Kidney epithelial cell (primary cell): ENCODE measurements at regions not wholly inside any gene's neighbourhood (a gene's known extent, or its start where the extent isn't known, plus 50 kb on each side); places are given as distances from the start of the nearest gene placed in this dataset.

ENCODE experiments used
- DNase-seq: peaks from one replicate; pipeline ENCODE4 v3.0.0-alpha.2; 2010; ENCODE audit warnings: low read depth
- H3K27me3 ChIP-seq: 2 replicates; pipeline ENCODE4 v1.6.0; 2011; ENCODE audit warnings: low read length; ENCODE audit not compliant: control insufficient read depth, insufficient read depth
- H3K36me3 ChIP-seq: 2 replicates; pipeline ENCODE4 v1.5.1; 2011; ENCODE audit warnings: low read length; ENCODE audit not compliant: control insufficient read depth, insufficient read depth
- H3K4me3 ChIP-seq: 2 replicates; pipeline ENCODE4 v1.5.1; 2011; ENCODE audit warnings: low read depth, mild to moderate bottlenecking, control low read depth, low read length
- CTCF ChIP-seq: IDR thresholded peaks from 2 replicates; pipeline ENCODE4 v1.5.1; 2011; ENCODE audit warnings: mild to moderate bottlenecking, moderate library complexity, low read length, control low read depth, inconsistent platforms; ENCODE audit not compliant: insufficient read depth, poor library complexity, severe bottlenecking

GRCh38 chr14:97832776-97833175 is 1035.6 kb downstream of the VRK1 start:
- no peak for DNase-seq
- Histone ChIP-seq H3K36me3 (no peaks in the 10 kb centered on the region), H3K27me3 (no peaks in the 10 kb centered on the region), H3K4me3 (no peak overlapping the region)
- no peak for TF ChIP-seq CTCF

GRCh38 chr14:97838986-97839385 is 1041.8 kb downstream of the VRK1 start:
- Histone ChIP-seq H3K27me3 (no peaks in the 10 kb centered on the region), H3K4me3 (no peak overlapping the region), H3K36me3 (no peaks in the 10 kb centered on the region)
- DNase-seq, result no peak
- TF ChIP-seq CTCF, result no peak

- TF ChIP-seq CTCF, result no peak
- no peak for DNase-seq
- H3K27me3 ChIP-seq, result no peaks in the 10 kb centered on the region
- H3K4me3 ChIP-seq, result no peak overlapping the region
- H3K36me3 ChIP-seq, result no peaks in the 10 kb centered on the region
Observed at GRCh38 chr14:97840159-97840558, 1043.0 kb downstream of the VRK1 start.

GRCh38 chr14:97841762-97842161 is 1044.6 kb downstream of the VRK1 start:
- DNase-seq, result no peak
- no peaks in the 10 kb centered on the region for H3K36me3 ChIP-seq
- no peak for TF ChIP-seq CTCF
- no peak overlapping the region for H3K4me3 ChIP-seq
- H3K27me3 ChIP-seq, result no peaks in the 10 kb centered on the region

GRCh38 chr14:97843066-97843465 is 1045.9 kb downstream of the VRK1 start:
- Histone ChIP-seq H3K36me3 (no peaks in the 10 kb centered on the region), H3K27me3 (no peaks in the 10 kb centered on the region), H3K4me3 (no peak overlapping the region)
- no peak for TF ChIP-seq CTCF
- DNase-seq, result no peak

- no peak for TF ChIP-seq CTCF
- Histone ChIP-seq H3K36me3 (no peaks in the 10 kb centered on the region), H3K27me3 (no peaks in the 10 kb centered on the region), H3K4me3 (no peak overlapping the region)
- no peak for DNase-seq
Observed at GRCh38 chr14:97844042-97844441, 1046.9 kb downstream of the VRK1 start.
